NK-92 treated with Interleukin-12 subunit alpha and Interleukin-12 subunit beta, amount 100 ng/mL, for 24 hours (cell line): ENCODE measurements at regions not wholly inside any gene's neighbourhood (a gene's known extent, or its start where the extent isn't known, plus 50 kb on each side); places are given as distances from the start of the nearest gene placed in this dataset.

ENCODE experiments used
- DNase-seq: peaks from one replicate; lab custom pipeline; 2025; lab: John Stamatoyannopoulos, UW

DNA sequence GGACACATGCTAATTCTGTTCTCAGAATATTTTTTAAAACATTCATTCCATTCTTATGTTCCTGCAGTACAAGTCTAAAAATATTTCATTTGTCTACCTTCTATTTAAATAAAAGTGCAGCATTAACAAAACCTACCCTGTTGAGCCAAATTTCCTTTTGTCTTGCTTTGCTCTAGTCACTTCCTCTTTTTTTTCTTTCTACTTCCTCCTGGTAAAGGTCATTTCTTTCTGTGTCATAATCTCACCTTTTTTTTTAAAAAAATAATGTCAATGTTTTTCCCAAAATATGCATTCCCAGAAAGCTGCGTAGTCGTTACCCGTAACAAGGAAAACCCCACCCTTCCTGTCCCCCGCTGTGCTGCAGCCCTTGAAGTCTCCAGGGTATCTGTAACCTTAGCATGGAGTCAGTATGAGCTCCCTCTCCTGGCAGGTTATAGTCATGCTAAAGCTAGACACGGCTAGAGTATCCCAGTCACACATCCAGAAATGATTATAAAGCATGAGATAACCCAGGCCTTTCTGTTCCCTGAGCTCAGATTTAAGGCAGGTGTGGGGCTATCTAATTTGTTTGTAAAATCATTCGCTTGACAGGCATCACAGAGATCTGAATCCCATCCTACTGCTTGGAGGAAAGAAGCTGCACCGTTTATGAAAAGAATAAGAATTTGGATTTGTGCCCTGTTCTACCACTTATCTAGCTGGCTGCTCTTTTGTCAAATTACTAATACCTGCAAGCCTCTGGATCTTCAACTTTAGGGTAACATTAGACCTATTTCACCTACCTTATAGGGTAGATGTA is 51.1 kb upstream of the EED start:
- peak; percentile 27 for DNase-seq

DNA sequence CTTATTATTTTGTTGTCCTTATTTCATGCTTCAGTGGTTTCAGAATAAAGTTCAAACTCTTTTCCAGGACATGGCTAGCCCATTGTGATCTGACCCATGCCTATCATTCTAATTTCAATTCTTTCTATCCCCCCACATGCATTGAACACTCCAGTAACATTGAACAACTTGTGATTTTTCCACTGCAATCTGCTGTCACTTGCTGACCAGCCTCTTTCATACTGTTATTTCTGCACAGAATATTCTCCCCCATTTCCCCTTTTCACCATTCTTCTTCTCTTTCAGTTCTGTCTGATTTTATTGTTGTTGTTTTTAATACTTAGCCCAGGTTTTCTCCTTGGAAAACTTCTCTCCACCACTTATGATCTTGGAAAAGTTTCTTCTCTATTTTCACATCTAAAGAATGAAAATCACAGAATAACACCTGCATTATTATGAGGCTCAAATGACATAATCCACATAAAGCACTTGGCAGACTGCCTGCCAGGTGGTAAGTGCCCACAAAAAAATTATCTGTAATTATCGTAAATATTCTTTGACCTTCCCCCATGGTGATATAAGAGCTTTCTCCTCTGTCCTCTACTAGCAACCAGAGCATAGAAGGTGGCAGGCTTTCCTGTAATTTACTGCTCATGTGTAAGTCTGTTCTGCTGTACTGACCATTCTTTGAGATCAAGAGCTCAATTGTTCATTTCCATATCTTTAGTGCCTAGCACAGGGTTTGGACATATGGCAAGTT is 51.9 kb upstream of the EED start:
- no peak for DNase-seq

DNA sequence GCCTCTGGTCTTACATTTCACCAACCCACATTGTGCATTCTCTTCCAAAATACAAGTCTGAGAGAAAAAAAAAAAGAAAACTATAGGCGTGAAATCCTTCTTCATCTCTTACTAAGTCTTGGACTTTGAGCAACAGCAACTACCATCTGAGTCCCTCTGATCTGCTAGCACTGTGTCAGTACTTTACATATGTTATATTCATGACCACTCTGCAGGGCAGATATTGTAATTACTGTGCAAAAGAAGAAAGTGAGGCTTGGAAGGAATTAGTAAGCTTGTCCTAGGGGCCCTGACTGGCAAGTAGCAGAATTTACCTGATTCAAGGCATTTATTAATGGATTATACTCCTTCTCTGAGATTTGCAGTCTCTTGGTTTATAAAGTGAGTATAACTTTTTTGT is 52.7 kb upstream of the EED start:
- no peak for DNase-seq

DNA sequence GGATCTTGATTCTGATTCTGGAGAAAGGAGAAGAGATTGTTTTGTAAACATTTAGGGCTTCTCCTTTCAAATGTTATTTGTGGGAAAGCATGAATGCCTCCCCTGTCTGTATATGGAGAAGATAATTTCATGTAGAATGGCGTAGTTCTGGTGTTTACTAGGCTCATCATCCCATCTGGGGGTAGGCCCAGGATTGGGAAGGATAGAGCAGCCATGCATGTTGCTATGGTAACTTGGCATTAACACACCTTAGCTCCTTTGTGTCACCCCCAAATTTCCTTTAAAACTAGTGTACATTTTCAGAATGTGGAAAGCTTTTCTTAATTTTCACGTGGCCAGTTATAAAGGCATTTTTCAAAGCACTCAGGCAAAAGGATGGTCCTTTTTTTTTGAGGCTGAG is 57.5 kb upstream of the EED start:
- DNase-seq = no peak

DNA sequence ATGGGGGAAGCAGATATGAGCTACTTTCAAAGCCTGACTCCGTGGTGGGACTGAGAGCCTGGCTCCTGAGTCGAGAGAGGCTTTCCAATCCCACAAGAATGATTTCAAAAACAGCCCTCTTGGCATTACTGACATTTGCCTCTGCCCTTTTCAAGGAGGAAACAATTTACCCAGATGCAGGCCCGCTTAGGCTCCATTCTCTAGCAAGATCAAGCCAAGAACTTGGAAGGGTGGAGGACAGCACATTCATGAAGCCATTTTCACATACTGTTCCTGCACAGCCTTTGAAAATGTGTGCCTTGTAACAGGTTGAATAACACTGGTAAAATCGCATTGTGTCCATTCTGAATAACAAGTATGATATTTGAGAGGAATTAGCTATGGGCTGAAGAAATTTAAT is 58.2 kb upstream of the EED start:
- no peak for DNase-seq

DNA sequence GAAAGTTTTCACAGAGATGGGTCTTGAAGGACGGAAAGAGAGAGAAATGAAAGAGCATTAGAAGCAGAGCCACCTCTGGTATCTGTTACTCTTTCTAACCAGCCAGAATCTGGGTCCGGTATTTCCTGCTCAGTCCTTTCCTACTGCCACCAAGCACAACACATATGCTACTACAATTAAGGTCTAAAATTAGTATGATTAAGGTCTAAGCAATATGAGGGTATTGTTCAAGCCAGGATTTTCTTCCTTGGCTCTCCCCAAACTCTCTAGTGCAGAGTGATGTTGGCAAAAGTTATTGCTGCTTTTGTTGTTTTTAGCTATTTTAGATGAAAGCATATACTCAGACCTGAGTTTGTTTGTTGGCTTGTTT is 59.2 kb upstream of the EED start:
- no peak for DNase-seq

DNA sequence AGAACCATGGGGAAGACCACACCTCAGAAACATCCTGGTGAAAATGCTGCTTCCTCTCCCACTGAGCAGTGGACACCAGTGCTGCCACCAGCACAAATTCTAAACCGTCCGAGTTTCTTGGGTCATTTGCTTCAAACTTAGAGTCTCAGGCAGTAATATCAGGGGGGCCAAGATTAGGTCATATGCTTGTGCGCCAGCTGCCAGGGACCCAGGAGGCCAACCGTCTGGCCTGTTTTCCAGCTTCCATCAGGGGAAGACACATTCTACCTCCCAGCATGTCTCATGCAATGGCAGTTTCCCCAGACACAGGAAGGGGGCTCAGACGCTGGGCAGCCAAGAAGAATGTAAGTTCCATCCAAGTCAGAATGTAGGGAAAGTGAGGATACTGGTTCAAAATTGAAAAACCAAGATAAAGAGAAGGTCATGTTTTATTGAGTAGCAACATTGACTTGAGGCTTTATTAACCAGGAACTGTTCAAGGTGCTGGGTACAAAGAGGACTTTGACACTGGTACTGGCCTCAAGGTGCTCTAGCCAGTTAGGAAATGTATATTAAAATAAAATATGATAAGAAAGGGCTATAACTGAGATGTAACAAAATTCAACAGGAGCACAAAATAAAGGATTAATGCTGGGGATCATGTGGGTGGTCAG is 59.7 kb upstream of the EED start:
- DNase-seq = no peak

DNA sequence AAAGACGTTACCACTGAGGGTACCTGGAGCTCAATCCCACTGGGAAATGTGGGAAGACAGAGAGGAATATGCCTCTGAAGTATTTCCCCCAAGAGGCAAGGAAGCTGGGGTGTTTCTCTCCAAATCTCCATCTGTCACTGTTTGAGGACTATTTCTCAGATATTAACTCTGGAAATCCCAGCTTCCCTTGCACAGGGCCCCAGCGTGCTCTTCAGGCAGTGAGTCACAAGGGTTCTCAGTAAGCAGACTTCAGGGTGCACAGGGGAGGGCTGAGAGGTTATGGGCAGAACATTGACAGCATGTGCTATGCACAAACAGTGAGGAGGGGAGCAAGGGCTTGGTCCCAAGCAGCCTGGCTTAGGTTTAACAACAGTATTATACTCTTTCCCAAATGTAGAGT is 60.9 kb upstream of the EED start:
- DNase-seq = no peak

DNA sequence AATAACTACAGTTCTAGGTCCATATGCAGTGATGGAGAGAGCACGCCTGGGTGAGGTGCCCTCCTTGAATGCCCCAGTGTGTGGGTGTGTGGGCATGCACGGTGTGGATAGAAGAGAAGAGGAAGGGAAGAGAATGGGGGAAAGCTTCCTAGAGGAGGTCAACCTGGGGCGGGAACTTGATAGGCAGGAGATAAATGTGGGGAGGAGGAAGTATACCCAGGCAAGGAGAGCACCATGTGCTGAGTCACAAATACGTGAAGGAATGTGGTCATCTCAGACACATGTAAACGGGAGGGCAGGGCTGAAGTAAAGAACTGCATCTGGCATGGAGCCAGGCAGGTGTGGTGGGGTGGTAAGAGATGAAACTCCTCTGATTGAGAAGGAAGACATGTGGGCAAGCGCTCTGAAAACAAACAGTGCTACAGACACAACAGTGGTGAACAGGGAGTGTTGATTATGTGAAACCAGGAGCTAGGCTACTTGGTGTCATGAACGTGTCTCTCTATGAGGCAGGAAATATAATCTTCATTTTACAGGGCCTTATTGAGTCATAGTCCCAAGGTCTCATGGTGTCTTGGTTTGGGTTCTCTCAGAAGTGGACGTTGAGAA is 61.5 kb upstream of the EED start:
- no peak for DNase-seq

DNA sequence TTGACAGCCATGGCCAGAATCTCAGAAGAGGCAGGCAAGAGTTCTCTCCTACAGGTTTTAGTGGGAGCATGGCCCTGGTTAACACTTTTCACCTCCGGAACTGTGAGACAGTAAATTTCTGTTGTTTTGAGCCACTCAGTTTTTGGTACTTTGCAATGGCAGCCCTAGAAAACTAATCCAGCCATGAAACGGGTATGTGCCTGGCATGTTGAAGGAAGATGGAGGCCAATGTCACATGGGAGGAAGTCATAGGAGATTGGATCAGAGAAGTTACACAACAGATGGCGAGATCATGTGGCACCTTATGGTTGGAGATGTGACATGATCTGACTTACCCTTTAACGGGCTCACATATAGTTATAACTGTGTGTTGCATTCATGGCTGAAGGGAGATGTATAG is 63.2 kb upstream of the EED start:
- DNase-seq = no peak

DNA sequence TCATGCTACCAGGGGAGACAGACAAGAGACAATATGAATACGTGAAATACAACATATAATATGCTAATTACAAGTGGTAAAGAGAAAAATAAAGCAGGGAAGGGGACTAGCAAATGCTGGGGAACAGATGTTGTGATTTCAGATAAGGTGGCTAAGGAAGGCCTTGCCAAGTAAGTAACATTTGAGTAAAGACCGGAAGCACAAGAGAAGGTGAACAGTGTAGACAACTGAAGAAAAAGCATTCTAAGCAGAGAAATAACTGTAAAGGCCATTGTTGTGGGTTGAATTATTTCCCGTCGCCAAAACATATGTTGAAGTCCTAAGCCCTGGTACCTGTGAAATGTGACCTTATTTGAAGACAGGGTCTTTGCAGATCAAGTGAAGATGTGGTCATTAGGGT is 63.7 kb upstream of the EED start:
- DNase-seq = no peak

DNA sequence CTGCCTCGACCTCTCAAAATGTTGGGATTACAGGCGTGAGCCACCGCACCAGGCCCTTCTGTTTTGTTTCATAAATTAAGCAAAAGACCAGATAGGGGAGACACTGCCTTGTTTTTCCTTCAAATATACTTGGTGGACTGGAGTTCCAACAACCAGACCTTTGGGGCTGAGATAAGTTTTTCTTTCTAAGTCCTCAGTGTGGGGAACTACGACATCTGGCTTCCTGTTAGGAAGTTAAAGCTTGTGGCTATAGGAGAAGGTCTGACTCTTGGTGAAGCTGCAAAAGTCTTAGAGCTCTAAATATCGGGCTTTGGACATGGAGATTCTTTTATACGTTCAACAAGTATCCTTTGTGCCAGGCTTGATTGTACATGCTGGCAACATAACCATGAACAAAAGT is 64.1 kb upstream of the EED start:
- DNase-seq = no peak

DNA sequence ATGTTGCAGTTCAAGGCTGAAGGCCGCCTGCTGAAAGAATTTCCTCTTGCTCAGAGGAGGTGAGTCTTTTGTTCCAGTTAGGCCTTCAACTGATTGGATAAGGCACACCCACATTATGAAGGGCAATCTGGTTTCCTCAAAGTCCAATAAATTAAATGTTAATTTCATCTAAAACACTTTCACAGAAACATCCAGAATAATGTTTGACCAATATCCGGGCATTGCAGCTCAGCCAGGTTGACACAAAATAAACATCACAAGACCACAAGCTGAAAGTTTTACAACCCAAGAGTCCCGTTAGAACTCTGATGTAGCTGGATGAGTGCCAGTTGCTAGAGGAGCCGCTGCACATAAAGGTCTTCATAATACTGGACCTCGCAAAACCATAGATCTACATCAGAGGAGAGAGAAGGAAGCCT is 64.9 kb upstream of the EED start:
- no peak for DNase-seq

DNA sequence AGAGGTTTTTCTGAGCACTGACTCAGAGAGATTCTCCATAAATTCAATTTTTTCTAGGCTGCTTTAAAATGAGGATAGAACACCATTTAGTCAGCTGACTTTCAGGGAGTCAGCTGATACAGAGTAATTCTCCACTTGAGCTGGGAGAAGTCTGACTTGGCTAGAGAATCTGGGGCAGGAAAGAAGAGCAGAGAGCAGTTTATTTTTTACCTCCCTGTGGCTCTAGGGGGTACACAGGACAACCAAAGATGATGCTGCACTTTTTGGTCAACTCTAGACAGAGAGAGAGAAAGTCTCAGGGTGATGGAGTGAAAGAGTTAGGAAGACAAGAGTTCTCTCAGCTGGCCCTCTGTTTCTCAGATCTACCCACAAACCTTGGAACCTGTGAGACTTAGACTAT is 67.3 kb upstream of the EED start:
- DNase-seq = no peak

DNA sequence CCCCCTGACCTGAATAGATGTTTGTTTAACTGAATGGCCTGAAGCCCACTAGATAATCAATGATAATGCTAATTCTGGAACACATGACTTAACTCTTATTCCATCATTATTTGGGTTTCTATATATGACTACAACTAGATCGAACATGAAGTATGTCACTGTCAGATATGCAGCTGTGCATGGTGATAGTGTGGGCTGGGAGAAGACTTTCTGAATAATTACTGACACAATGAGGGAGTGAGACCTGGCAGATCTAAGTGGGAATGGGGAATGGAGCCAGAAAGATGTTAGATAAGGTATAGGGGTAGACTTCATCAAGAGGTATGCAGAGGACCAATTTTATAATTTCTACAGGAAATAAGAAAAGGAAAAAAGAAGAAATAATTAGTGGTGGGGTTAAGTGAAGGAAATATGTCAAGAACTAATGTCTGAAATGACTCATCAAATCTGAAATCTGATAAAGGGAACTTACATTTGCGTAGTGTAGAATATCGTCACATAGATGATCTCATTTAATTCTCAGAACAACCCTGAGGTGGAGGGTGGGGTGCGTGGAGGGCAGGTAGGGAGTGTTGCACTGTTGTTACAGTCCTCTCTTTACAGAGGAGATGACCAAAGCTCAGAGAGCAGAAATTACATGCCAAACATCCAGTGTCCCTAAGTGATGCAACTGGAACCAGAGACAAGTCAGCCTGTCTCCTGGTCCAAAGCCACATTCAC is 68.2 kb upstream of the EED start:
- DNase-seq = no peak

DNA sequence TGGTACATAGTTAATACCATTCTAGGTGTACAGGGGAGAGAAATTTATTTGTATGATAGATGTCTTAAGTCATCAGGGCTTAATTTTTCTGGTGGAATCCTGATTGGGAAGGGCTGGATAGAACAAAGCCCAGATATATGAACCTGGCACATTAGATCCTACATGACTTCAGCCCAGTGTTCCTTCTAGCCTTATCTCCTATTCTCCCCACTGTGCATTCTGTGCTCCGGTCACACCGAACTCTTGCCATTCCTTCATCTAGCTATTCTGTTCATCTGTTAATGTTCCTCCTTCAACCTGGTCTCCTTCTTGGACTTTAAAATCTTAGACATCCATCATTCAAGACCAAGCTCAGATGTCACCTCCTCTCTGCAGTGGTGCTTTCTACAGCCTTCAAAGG is 68.9 kb upstream of the EED start:
- DNase-seq = no peak

DNA sequence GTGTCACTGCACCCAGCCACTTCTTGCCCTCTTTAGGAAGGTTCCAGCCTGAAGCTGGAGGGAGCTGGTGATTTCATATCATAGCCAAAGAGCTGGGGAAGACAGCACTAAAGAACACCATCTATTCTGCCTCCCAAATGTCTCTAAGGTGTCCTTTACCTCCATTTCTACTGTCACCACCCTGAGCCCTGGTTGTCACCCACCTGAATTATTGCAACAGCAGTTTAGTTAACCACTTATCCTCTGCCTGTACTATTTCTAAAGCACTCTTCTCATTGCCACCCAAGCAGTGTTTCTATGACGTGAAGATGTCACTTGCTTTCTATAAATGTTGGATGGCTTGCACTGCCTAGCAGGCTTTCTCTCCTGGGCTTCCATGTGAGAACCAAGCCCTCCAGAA is 69.4 kb upstream of the EED start:
- no peak for DNase-seq

DNA sequence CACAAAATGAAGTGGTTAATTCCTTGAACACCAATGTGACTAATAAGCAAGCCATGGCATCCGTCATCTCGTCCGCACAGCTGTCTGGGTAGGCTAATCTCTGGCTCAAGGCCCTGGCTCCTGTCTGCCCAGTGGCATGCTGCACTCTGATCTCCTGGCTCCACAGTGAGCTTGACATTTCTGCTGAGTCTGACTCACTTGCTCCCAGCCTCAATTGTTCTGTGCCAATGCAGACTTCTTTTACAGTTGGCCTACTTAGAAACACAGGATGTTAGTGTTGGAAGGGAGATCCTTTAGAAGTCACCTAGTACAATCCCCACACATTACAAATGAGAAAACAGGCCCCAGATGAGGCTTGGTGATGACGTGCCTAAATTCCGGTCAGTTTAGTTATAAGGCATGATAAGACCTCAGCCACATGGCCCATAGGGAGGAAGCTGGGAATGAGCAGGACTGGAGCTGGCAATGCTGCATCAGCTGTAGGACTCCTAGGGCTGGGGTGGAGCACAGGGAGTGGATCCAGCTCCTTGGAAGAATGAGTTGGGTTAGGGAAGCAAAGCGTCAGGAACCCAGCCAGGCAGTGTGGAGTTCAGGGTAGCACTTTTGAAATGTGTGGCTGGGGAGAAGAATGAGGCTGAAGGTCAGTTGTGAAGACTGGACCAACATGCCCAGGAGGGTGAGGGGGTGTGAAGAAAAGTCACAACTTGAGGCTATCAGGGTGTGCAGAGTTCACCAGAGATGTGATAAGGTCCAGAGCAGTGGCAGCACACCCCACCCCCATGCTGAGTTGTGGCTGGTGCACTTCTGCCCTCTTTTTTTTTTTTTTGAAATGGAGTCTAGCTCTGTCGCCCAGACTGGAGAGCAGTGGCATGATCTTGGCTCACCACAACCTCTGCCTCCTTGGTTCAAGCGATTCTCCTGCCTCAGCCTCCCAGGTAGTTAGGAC is 70.2 kb upstream of the EED start:
- DNase-seq = no peak

DNA sequence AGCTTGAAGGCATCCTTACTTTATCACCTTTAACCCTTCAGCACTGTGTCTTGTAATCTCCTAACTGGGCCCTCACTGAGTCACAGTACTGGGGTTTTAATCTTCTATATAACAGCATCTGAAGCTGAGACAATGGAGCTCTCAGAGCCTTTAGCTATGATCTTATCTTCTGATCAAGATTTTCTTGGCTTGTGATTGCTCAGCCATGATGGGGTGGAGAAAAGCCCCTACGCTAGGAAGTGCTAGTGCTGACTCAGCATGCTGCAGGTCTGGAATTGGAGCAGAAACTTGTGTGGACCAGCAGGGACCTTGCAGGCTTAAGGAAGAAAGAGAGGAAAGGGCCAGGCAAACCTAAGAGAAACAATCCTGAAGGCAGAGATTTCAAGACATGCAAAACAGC is 71.7 kb upstream of the EED start:
- no peak for DNase-seq

DNA sequence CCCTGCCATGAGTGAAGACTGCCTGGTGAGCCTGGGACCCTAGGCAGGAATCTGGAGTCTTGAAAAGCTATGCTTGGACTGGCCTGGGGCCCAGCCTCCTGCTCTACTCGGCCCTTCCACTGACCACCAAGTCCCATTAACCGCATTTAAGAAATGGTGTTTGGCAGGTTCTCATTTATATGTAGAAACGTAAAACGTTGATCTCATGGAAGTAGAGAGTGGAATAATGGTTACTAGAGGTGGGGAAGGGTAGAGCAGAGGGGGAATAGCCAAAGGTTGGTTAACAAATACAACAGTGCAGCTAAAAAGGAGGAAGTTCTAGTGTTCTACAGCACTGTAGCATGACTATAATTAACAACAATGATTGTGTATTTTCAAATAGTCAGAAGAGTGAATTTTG is 72.9 kb upstream of the EED start:
- no peak for DNase-seq

DNA sequence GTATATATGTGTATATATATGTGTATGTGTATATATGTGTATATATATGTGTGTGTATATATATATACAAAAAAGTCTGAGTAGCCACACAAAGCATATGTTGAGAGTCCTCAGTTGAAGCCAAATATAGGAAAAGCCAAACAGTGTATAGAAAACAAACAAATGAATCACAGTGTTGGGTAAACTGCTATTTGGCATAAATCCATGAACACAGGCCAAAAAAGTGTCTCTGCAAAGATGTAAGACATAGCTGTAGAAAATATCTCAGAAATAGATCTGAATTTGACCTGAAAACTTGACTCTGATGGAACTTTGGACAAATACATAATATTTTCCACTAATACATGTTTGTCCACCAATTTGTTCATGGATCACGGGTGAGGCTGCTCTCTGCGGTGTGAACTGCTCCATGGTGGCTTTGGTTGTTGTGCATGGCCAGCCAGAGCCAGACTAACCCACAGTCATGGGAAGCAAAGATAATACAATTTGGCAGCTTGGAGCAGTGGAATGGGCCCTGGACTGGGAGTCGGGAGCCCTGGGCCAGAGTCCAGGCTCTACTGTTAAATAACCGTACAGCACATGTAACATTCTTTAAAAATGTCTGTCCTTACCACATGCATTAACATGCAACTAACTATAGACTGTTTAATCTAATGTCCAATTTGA is 76.9 kb upstream of the EED start:
- no peak for DNase-seq
